ENCODE measurements at regions not wholly inside any gene's neighbourhood (a gene's known extent, or its start where the extent isn't known, plus 50 kb on each side); places are given as distances from the start of the nearest gene placed in this dataset.

DNA sequence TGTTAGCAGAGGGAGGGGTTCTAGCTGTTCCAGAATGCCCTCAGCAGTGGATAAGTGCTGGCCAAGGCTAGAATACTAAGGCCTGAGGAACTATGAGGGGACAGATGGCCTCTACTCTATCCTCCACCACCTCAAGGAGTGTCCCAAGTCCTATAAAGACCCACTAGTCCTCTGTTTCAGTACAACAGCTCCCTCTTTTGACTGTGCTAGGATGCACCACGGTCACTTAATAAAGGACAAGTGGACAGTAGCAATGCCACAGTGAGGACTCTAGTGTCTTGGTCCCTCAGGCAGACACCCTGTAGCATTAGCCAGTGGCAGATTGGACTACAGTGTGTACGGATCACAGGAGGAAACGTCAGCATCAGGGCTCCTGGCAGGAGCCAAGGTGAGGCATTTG is 171.8 kb upstream of the PROK2 start:
- no peak for DNase-seq (ENCODE audit: low read depth)
- no peak overlapping the region for H3K4me3 ChIP-seq (ENCODE audit: low read depth, low read length)
- peak; percentile 15 for TF ChIP-seq CTCF (conservative IDR thresholded peaks at IDR 0.05; ENCODE audit: low read depth, low read length)

- DNase-seq (ENCODE audit: low read depth) = peak; percentile 37
- TF ChIP-seq CTCF (conservative IDR thresholded peaks at IDR 0.05; ENCODE audit: low read depth, low read length) = no peak
- no peak overlapping the region for H3K4me3 ChIP-seq (ENCODE audit: low read depth, low read length)
These were observed 171.1 kb upstream of the PROK2 start for GRCh38 chr3:71956069-71956340.

GRCh38 chr3:71955240-71956068 is 170.5 kb upstream of the PROK2 start:
- TF ChIP-seq CTCF (conservative IDR thresholded peaks at IDR 0.05; ENCODE audit: low read depth, low read length) = peak; percentile 84
- H3K4me3 ChIP-seq (ENCODE audit: low read depth, low read length) = no peak overlapping the region
- DNase-seq (ENCODE audit: low read depth) = peak; percentile 89

- no peak for DNase-seq (ENCODE audit: low read depth)
- TF ChIP-seq CTCF (conservative IDR thresholded peaks at IDR 0.05; ENCODE audit: low read depth, low read length) = no peak
- no peak overlapping the region for H3K4me3 ChIP-seq (ENCODE audit: low read depth, low read length)
These were observed 166.9 kb upstream of the PROK2 start for GRCh38 chr3:71951842-71952241.

- no peak for TF ChIP-seq CTCF (conservative IDR thresholded peaks at IDR 0.05; ENCODE audit: low read depth, low read length)
- DNase-seq (ENCODE audit: low read depth) = no peak
- H3K4me3 ChIP-seq (ENCODE audit: low read depth, low read length) = no peak overlapping the region
These were observed 166.4 kb upstream of the PROK2 start for GRCh38 chr3:71951361-71951760.

DNA sequence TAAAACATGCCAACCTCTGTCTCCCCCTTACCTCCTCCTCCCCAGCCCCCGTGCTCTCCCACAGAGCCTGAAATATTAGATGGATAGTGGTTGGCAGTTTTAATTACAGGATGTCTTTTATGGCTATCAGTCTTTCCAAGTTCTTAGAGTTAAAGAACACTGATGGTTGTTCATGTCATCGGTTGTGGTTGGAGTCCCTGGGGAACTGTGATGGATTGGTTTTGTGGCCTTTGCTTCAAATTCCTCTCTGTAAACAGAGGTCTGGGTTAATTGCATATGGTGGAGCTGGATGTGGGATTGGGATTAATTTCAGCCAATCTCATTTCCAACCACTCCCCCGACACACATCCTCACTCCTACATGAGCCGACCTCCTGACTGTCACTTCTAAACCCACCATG is 164.5 kb upstream of the PROK2 start:
- no peak overlapping the region for H3K4me3 ChIP-seq (ENCODE audit: low read depth, low read length)
- TF ChIP-seq CTCF (conservative IDR thresholded peaks at IDR 0.05; ENCODE audit: low read depth, low read length) = no peak
- DNase-seq (ENCODE audit: low read depth) = no peak

- H3K4me3 ChIP-seq (ENCODE audit: low read depth, low read length) = no peak overlapping the region
- TF ChIP-seq CTCF (conservative IDR thresholded peaks at IDR 0.05; ENCODE audit: low read depth, low read length) = no peak
- DNase-seq (ENCODE audit: low read depth) = no peak
These were observed 159.6 kb upstream of the PROK2 start for GRCh38 chr3:71944482-71945065.

Data from choroid plexus epithelial cell (primary cell).